SK-N-SH (cell line): ENCODE measurements at regions not wholly inside any gene's neighbourhood (a gene's known extent, or its start where the extent isn't known, plus 50 kb on each side); places are given as distances from the start of the nearest gene placed in this dataset.

Experiments used
- CTCF ChIA-PET: fragments of 300-600, 350-600 bp; formaldehyde crosslinking; extraction: SDS; loops from one replicate; lab custom pipeline; 2021; lab: Yijun Ruan, JAX
- POLR2A ChIA-PET: fragments of 350-600 bp; sonication (Branson Sonifier 250); formaldehyde crosslinking; extraction: SDS; loops from one replicate; lab custom pipeline; 2020; ENCODE audit warnings: antibody characterized with exemption, inconsistent platforms; lab: Yijun Ruan, JAX
- DNase-seq: peaks from one replicate; pipeline ENCODE4 v3.0.0; 2012
- H2AFZ ChIP-seq: fragments of 200-600 bp; sonication (generic); 2 replicates; pipeline ENCODE4 v1.8.1; 2016; ENCODE audit warnings: antibody characterized with exemption, mild to moderate bottlenecking, low read depth
- H3F3A ChIP-seq: fragments of 200-600 bp; sonication (generic); replicated peaks from 2 replicates; pipeline ENCODE3; 2016; ENCODE audit warnings: antibody characterized with exemption, mild to moderate bottlenecking; ENCODE audit not compliant: insufficient read depth
- H3K27ac ChIP-seq, 2 experiments: fragments of 200-500 bp in 1 of 2; fragments of 200-600 bp in 1 of 2; sonication (Bioruptor generic) in 1 of 2; sonication (generic), shearing (Covaris generic) in 1 of 2; 2 replicates each; pipeline versions ENCODE4 v1.5.1 to v1.6.1; 2014 to 2016; ENCODE audit warnings: low read depth in 2 of 2, inconsistent platforms in 1 of 2, low read length in 1 of 2, mild to moderate bottlenecking in 1 of 2, mixed read lengths in 1 of 2
- H3K27me3 ChIP-seq: fragments of 200-600 bp; sonication (generic), shearing (Covaris generic); 2 replicates; pipeline ENCODE4 v1.6.1; 2016; ENCODE audit warnings: mixed run types; ENCODE audit not compliant: insufficient read depth
- H3K36me3 ChIP-seq, 2 experiments: fragments of 200-500 bp in 1 of 2; fragments of 200-600 bp in 1 of 2; sonication (Bioruptor generic) in 1 of 2; sonication (generic) in 1 of 2; replicated peaks in 1 of 2; 2 replicates each; pipeline versions ENCODE3 to v1.5.1; 2014 to 2016; ENCODE audit warnings: low read length in 1 of 2, mild to moderate bottlenecking in 1 of 2; ENCODE audit not compliant: insufficient read depth in 2 of 2, control insufficient read depth in 1 of 2
- H3K4me1 ChIP-seq, 2 experiments: fragments of 200-500 bp in 1 of 2; fragments of 200-600 bp in 1 of 2; sonication (Bioruptor generic) in 1 of 2; sonication (generic), shearing (Covaris generic) in 1 of 2; 2 replicates each; pipeline versions ENCODE4 v1.5.1 to v1.6.1; 2014 to 2016; ENCODE audit warnings: low read depth in 1 of 2, low read length in 1 of 2, mixed run types in 1 of 2; ENCODE audit not compliant: insufficient read depth in 2 of 2, control insufficient read depth in 1 of 2
- H3K4me2 ChIP-seq: fragments of 200-600 bp; sonication (generic), shearing (Covaris generic); 2 replicates; pipeline ENCODE4 v1.6.1; 2017; ENCODE audit warnings: mixed run types
- H3K4me3 ChIP-seq, 2 experiments: fragments of 200-500 bp in 1 of 2; fragments of 200-600 bp in 1 of 2; sonication (Bioruptor generic) in 1 of 2; sonication (generic), shearing (Covaris generic) in 1 of 2; 2 replicates each; pipeline versions ENCODE4 v1.5.1 to v1.8.1; 2014 to 2016; ENCODE audit warnings: low read depth in 2 of 2, inconsistent platforms in 1 of 2, low read length in 1 of 2, mild to moderate bottlenecking in 1 of 2, mixed read lengths in 1 of 2, moderate library complexity in 1 of 2
- H3K79me2 ChIP-seq: fragments of 200-600 bp; sonication (generic); 2 replicates; pipeline ENCODE4 v1.8.1; 2017; ENCODE audit warnings: mild to moderate bottlenecking; ENCODE audit not compliant: insufficient read depth
- H3K9ac ChIP-seq: fragments of 200-600 bp; sonication (generic); 2 replicates; pipeline ENCODE4 v1.6.1; 2017; ENCODE audit warnings: mixed run types
- H3K9me2 ChIP-seq: fragments of 200-600 bp; sonication (generic); 2 replicates; pipeline ENCODE4 v1.6.1; 2017; ENCODE audit warnings: mixed run types
- H3K9me3 ChIP-seq: fragments of 200-600 bp; sonication (generic); 2 replicates; pipeline ENCODE4 v1.6.1; 2017; ENCODE audit warnings: mixed run types, mild to moderate bottlenecking, moderate library complexity
- H4K20me1 ChIP-seq: fragments of 200-600 bp; sonication (generic); 2 replicates; pipeline ENCODE4 v1.6.1; 2017; ENCODE audit warnings: mild to moderate bottlenecking, mixed run types; ENCODE audit not compliant: insufficient read depth
- CHD2 ChIP-seq: fragments of 150-350 bp; IDR thresholded peaks from 2 replicates; pipeline ENCODE4 v1.6.1; 2018; ENCODE audit warnings: low read length; ENCODE audit not compliant: partially characterized antibody
- EP300 ChIP-seq, 2 experiments: IDR thresholded peaks; 2 replicates each; pipeline versions ENCODE4 v1.4.0 to v1.6.1; 2012; ENCODE audit warnings: borderline replicate concordance in 1 of 2, low read depth in 1 of 2, low read length in 1 of 2
- EZH2phosphoT487 ChIP-seq: fragments of 200-600 bp; sonication (generic); IDR thresholded peaks from 2 replicates; pipeline ENCODE4 v1.6.1; 2017; ENCODE audit warnings: low read depth, mixed run types, mild to moderate bottlenecking, antibody characterized with exemption, moderate library complexity, borderline replicate concordance
- FOSL2 ChIP-seq: IDR thresholded peaks from 2 replicates; pipeline ENCODE4 v1.4.0; 2012; ENCODE audit warnings: low read depth, mild to moderate bottlenecking, moderate library complexity, borderline replicate concordance
- FOXJ3 ChIP-seq: sonication (generic); formaldehyde crosslinking; IDR thresholded peaks from 2 replicates; pipeline ENCODE4 v1.5.1; 2020; ENCODE audit warnings: mild to moderate bottlenecking, missing genetic modification reagents
- GATA2 ChIP-seq: sonication (generic); formaldehyde crosslinking; IDR thresholded peaks from 2 replicates; pipeline ENCODE4 v1.5.0; 2020; ENCODE audit warnings: mild to moderate bottlenecking, missing genetic modification reagents
- IRF3 ChIP-seq: fragments of 150-350 bp; IDR thresholded peaks from 2 replicates; pipeline ENCODE4 v1.6.1; 2016; ENCODE audit warnings: mild to moderate bottlenecking, low read depth, low read length
- MAX ChIP-seq: IDR thresholded peaks from 2 replicates; pipeline ENCODE4 v1.4.0; 2012; ENCODE audit warnings: low read depth
- NFIC ChIP-seq: IDR thresholded peaks from 2 replicates; pipeline ENCODE4 v1.4.0; 2012; ENCODE audit warnings: borderline replicate concordance
- PBX3 ChIP-seq: IDR thresholded peaks from 2 replicates; pipeline ENCODE4; 2012
- POLR2AphosphoS5 ChIP-seq: IDR thresholded peaks from 2 replicates; pipeline ENCODE4 v1.6.1; 2012; ENCODE audit warnings: low read depth, low read length
- RAD21 ChIP-seq: IDR thresholded peaks from 2 replicates; pipeline ENCODE4 v1.6.1; 2012; ENCODE audit warnings: mild to moderate bottlenecking, low read length
- RCOR1 ChIP-seq: fragments of 150-350 bp; IDR thresholded peaks from 2 replicates; pipeline ENCODE4 v1.6.1; 2017; ENCODE audit warnings: antibody characterized with exemption, low read length
- REST ChIP-seq: IDR thresholded peaks from 2 replicates; pipeline ENCODE4 v1.6.1; 2012; ENCODE audit warnings: mild to moderate bottlenecking, low read depth, low read length, moderate library complexity
- RFX5 ChIP-seq: IDR thresholded peaks from 2 replicates; pipeline ENCODE4 v1.6.1; 2012; ENCODE audit warnings: mild to moderate bottlenecking, improper control_type of control experiment, low read length
- RXRA ChIP-seq: IDR thresholded peaks from 2 replicates; pipeline ENCODE4 v1.4.0; 2012; ENCODE audit warnings: low read depth, mild to moderate bottlenecking, borderline replicate concordance
- SMC3 ChIP-seq: IDR thresholded peaks from 2 replicates; pipeline ENCODE4 v1.6.1; 2012; ENCODE audit warnings: low read depth, low read length, improper control_type of control experiment
- TAF1 ChIP-seq: IDR thresholded peaks from 2 replicates; pipeline ENCODE4 v1.6.1; 2012; ENCODE audit warnings: low read depth, mild to moderate bottlenecking, low read length, moderate library complexity, borderline replicate concordance
- TEAD4 ChIP-seq: IDR thresholded peaks from 2 replicates; pipeline ENCODE4 v1.4.0; 2012; ENCODE audit warnings: mild to moderate bottlenecking, borderline replicate concordance; ENCODE audit not compliant: insufficient read depth
- ZBTB33 ChIP-seq: IDR thresholded peaks from 2 replicates; pipeline ENCODE4 v1.4.0; 2012; ENCODE audit warnings: low read depth, borderline replicate concordance
- WGBS: methylation state at CpG from one replicate; pipeline ENCODE4 v1.1.6; 2017; ENCODE audit warnings: low lambda C conversion rate; 5-methylcytosine and 5-hydroxymethylcytosine counted together
- TF ChIP-seq, protein P1 (sequence below): IDR thresholded peaks from 2 replicates; pipeline ENCODE4 v1.4.0; 2012; ENCODE audit warnings: low read depth, borderline replicate concordance
- TF ChIP-seq, protein P2 (sequence below): fragments of 200-600 bp; sonication (generic); IDR thresholded peaks from 2 replicates; pipeline ENCODE4 v1.6.1; 2017; ENCODE audit warnings: antibody characterized with exemption, mild to moderate bottlenecking, moderate library complexity

DNA sequence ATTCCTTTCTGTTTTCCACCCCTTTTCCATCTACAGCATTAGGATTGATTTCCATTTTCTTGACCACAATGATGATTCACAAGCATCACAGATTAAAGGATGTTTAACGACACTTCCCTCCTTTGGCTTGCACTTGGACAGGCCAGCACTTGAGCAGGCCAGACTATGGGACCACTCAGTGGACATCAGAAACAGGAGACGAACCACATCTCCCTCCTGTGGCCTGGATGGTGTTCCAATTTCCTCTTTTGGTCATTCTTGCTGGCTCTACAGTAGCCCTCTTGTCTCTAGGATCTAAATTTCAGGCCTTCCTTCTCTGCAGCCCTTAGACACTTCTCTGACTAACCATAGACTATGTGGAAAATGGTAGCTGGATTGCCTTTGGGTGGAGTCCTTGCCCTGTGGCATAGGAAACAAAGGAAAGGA is 78.8 kb upstream of the BOC start:
- no peaks in the 10 kb centered on the region for H3K79me2 ChIP-seq
- no peak for DNase-seq
- TF ChIP-seq SMC3 (0 out of 2 replicates have a peak, but pooled peaks have one; percentile 8), NFIC (peak; percentile 71), IRF3 (no peak), RCOR1 (no peak), REST (no peak), EP300 (IDR thresholded peaks at IDR 0.05; ENCODE audit: borderline replicate concordance in 1 of 2, low read depth in 1 of 2, low read length in 1 of 2) (peak in 1 of 2 experiments; percentile 32; a peak in 1 of 4 replicates), TEAD4 (no peak; the same call in 1 of the 2 replicates), FOSL2 (peak; percentile 84), RFX5 (no peak), ZBTB33 (no peak), MAX (peak; percentile 40; the same call in 1 of the 2 replicates), GATA2 (CRISPR knock-in tag) (no peak), RAD21 (no peak), RXRA (no peak), EZH2phosphoT487 (no peak), PBX3 (peak; percentile 85), TAF1 (no peak), FOXJ3 (no peak), POLR2AphosphoS5 (peak; percentile 16; the same call in 1 of the 2 replicates), CHD2 (no peak)
- TF ChIP-seq, protein P1, sequence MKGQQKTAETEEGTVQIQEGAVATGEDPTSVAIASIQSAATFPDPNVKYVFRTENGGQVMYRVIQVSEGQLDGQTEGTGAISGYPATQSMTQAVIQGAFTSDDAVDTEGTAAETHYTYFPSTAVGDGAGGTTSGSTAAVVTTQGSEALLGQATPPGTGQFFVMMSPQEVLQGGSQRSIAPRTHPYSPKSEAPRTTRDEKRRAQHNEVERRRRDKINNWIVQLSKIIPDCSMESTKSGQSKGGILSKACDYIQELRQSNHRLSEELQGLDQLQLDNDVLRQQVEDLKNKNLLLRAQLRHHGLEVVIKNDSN, result no peak
- TF ChIP-seq, protein P2, sequence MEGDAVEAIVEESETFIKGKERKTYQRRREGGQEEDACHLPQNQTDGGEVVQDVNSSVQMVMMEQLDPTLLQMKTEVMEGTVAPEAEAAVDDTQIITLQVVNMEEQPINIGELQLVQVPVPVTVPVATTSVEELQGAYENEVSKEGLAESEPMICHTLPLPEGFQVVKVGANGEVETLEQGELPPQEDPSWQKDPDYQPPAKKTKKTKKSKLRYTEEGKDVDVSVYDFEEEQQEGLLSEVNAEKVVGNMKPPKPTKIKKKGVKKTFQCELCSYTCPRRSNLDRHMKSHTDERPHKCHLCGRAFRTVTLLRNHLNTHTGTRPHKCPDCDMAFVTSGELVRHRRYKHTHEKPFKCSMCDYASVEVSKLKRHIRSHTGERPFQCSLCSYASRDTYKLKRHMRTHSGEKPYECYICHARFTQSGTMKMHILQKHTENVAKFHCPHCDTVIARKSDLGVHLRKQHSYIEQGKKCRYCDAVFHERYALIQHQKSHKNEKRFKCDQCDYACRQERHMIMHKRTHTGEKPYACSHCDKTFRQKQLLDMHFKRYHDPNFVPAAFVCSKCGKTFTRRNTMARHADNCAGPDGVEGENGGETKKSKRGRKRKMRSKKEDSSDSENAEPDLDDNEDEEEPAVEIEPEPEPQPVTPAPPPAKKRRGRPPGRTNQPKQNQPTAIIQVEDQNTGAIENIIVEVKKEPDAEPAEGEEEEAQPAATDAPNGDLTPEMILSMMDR, result peak; percentile 27

More for the DNA sequence above, 78.8 kb upstream of the BOC start:
- 37% methylated on average over 2 of the region's 2 CpGs for WGBS
- H3K27me3 ChIP-seq, result no peaks in the 10 kb centered on the region
- POLR2A ChIA-PET, result no interaction called here
- no peak overlapping the region; the same call in 1 of the 2 replicates for H3K4me2 ChIP-seq
- H3K9ac ChIP-seq, result no peak overlapping the region
- H3K27ac ChIP-seq, result no peak overlapping the region; a peak in 1 of 4 replicates
- H3K4me1 ChIP-seq, result no peaks in the 10 kb centered on the region; a peak in 1 of 4 replicates
- H2AFZ ChIP-seq, result no peak overlapping the region
- no peaks in the 10 kb centered on the region for H3K36me3 ChIP-seq
- H3K9me3 ChIP-seq, result peaks cover 2% of the 10 kb centered on the region; the same call in 1 of the 2 replicates
- H3F3A ChIP-seq, result peaks cover 4% of the 10 kb centered on the region
- CTCF ChIA-PET, result interaction anchor here (0.8 to 4.9 kb wide), 3 partner anchors 61 to 445 kb away, joined by 3 to 44 read pairs (median 5); no protein-coding TSS in a partner anchor
- no peak overlapping the region for H3K4me3 ChIP-seq
- no peaks in the 10 kb centered on the region for H4K20me1 ChIP-seq
- no peaks in the 10 kb centered on the region for H3K9me2 ChIP-seq
